ENCODE measurements at regions not wholly inside any gene's neighbourhood (a gene's known extent, or its start where the extent isn't known, plus 50 kb on each side); places are given as distances from the start of the nearest gene placed in this dataset.

DNA sequence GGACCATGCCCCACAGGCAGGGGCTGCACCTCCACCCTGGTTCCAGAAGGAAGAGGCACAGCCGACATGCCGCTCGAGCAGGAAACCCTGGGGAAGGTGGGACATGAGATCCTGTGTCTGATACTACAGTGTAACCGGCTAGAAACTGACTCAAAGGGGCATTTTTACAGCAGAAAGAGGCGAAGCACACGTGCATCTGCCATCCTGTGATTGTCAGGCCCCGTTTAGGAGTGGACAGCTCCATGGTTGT lies 62.7 kb downstream of the SIK1 start:
- no peak for DNase-seq

DNA sequence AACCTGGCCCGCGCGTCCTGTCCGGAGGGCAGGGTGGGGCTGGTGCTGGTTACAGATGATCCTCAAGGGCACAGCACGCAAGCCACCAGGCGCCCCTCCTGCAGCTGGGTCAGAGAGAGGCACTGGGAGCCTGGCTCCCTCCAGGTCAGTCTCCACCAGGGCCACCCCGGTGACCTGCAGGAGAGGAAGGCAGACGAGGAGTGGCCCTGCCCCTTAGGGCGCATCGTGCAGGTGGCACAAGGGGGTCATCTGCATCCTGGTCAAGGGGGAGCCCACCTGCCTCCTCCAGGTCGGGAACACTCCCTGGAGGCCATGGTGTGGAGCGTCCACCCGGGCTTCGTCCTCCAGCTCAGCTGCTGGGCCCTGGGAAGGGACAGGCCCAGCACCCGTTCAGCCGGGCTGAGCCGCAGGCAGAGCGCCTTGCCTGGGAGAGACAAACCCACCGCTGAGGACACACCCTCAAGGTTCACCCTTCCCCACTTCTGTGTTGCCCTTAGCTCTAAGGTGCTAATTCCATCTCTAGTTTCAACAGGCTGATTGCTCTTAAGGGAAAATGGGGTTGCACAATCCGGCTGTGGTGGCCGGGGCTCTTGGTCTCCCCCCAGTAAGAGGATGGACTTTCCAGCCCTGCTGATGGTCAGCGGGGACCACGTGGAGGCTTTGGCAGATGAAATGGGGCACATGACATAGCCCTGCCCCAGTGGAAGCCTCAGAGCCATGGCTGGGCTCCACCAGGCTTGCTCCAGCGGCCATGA lies 63.2 kb downstream of the SIK1 start:
- no peak for DNase-seq

DNA sequence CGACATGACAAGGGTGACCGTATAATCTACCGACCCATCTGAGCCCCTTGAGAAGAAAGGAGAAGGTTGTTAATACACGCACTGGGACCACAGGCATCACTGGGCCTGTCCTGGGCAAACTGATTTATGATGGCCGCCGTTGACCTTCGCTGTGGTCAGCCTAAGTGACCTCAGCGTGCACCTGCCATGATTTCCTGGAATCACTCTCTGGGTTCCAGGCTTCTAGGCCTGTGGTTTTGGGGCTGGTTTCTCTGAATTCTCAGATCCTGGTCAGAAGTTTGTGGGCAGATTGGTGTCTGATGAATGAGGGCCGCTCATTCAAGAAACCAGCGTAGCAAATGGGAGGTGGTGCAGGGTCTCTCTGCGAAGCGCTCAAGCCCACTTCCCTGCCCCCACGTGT lies 64.0 kb downstream of the SIK1 start:
- peak; percentile 19 to 39 for DNase-seq

DNA sequence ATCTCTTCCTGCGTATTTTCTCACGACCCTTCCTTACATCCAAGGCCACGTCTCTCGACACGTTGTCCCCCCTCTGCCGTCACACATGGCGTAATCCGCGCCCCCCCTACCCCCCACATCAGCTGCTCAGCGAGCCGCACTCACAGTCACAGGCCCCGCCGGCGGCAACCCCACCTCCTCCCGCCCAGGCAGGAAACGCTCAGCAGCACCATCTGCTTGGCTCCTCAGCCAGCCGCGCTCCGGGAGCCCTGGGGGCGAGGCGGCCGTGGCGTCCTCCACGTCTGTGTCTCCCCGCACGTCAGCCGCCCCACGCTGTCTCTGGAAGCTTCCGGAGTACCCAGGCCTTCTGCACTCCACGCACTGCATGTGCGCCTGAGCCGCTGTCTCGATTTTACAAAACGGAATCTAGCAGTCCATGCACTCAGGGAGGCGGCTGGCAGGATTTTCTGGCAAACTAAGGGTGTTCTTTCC lies 64.6 kb downstream of the SIK1 start:
- peak; percentile 81 to 93 for DNase-seq

DNA sequence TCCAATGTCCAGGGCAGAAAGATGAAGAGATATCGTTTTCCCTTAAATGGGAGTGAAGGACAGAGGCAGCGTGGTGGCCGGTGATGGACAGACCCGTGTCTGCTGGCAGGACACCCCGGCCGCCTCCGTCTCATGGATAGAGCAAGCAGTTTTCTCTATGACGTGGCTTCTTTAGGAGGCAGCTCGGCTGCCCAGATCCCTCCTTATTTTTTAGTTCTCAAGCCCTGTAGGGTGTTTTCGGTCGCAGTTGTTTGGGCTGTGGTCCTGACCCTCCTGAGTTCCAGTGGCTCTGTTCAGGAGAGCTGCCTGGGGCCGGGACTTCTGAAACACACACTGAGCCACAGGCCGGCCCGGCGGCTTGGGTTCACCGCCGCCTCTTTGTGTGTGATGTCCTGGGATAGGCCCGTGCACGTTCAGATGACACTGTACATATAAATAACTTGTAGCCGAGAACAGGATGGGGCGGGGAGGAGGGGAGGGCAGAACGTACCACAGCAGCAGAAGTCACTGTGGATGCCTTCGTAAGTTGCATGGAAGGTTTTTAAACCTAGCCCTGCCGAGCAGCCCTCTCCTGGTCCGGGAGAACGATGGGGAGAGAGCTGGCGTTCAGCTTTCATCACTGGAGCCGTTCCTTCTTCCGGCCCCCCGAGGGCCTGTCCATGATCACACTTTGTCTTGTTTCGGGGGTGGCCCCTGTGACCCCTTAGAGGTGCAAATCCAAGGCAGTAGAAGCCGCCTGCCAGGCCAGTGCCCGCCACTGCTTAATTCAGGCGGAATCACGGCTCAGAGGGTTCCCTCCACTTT lies 65.2 kb downstream of the SIK1 start:
- peak; percentile 45 to 78 for DNase-seq

DNA sequence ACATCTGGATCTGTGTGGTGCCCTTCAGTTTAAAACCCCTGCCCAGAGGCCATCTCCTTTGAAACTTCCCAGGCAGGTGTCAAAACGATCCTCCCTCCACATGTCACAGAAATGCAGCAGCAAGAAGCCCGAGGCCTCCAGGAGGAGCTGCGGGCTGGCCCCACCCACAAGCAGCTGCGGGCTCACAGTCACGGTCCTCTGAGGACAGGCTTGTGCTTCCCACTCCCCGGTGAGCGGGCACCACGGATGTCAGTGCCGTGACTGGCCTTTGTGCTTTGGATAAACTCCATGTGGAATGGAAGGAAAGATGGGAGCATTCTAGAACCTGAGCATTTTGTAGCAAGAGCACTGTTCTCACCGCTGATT lies 65.8 kb downstream of the SIK1 start:
- DNase-seq = peak in 1 of 2 donors; percentile 43

DNA sequence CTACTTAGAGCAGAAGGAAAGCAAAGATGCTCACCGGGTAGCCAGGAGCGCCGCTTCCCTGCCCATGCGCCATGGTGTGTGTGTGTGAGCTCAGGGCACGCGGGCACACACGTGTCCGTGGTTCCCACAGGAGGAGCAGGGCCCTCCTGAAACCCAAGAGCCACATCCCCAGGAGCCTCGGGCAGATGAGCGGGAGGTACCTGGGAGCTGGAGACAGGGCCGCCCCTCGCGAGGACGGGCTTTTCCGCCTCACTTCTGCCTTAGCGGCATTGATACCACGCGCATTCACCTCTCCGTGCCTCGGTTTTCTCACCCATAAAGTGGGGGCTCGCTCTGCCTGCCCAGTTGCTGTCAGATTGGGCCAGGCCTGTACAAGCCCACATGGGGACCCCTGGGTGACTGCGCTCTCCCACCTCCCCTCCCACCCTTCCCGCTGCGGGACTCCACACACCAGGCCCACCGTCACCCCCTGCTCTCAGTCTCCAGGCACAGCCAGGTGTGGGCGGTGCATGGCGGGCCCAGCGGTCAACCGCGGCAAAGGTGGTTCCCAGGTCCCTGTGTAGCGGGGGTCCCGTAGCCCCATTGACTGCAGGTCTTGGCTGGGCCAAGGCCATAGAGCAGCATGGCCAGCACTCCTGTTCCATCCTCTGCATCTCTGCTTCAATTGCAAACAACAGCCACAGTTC lies 66.3 kb downstream of the SIK1 start:
- no peak for DNase-seq

DNA sequence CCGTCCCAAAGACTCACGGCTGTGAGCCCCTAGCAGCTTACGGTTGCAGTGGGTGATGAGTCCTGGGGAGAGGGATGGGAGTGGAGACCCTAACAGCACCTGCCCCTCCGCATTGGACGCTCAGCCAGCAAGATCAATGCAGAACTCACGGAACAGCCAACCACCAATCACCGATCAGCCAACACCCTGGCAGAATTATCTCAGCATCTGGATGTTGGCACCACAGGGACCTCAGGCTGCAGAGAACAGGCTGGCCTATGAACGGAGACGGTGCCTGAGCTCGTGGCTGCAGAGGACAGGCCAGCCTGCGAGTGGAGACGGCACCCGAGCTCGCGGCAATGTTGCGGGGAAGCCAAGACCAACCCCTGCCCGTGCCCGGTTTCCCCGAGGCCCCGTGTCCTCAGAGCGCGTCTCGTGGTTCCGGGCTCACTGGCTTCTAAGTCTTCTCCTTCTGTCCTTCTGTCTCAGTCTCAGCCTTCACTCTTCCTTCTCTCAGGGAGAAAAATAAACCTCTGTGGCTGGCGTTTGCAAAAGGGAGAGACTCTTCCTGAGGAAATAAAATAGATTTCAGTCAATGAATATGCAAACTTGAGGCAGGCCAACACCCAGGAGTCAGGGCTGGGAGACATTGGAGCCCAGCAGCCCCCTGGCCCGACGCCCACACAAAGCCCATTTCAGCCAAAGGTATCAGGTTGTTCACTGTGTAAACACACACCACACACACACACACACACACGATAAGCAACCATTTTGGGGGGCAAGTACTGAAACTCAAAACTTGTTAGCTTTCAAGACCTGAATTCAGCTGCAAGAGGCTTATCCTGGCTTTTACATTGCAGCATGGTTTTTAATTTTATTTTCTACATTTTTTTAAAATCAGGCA lies 67.8 kb downstream of the SIK1 start:
- no peak for DNase-seq

DNA sequence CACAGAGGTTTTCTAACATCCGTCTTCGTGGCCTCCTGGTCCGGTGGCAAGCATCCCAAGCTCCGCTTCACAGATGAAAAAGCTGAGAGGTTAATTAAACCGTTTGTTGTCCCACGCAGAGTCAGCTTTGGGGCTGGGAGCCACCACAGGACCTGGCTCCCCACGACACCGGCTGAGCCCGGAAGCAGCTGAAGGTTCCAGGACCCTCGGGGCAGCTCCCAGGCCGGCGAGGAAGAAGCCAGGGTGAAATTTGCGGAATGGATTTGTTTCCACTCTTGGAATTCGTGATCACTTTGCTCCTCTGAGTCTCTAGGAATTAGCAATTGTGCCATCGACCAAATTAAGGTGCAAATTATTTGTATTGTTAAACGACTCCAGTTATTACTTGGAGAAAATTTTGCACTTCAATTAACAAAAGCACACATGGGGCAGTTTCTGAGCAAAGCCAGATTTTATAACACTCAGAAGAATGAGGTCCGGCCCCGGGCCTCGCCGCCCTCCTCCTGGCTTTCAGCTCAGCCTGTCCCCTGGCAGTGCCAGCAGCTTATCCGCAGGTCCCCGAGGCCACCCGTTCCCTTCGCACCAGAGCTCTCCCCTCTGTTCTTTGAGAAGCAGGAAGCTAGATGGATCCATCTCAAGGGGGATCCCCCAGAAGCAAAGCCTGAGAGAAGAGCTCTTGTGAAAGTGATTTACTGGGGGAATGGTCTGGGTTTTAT lies 69.1 kb downstream of the SIK1 start:
- no peak for DNase-seq

DNA sequence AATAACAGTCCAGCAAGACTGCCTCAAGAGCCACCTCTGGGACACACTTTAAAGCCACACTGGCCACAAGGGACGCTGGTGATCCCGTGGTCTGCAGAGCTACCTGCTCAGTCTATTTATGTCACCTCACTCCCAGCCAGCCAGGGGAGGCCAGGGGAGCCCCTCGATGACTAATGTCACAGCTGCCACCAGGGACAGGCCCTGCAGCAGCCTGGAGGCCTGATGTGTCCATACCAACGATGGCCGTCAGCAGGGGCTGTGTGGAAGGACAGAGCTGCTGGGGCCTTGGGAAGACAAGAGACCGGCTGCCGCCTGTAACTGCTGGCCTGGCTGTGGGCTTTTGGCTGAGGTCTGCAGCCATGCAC lies 71.0 kb downstream of the SIK1 start:
- DNase-seq = no peak

DNA sequence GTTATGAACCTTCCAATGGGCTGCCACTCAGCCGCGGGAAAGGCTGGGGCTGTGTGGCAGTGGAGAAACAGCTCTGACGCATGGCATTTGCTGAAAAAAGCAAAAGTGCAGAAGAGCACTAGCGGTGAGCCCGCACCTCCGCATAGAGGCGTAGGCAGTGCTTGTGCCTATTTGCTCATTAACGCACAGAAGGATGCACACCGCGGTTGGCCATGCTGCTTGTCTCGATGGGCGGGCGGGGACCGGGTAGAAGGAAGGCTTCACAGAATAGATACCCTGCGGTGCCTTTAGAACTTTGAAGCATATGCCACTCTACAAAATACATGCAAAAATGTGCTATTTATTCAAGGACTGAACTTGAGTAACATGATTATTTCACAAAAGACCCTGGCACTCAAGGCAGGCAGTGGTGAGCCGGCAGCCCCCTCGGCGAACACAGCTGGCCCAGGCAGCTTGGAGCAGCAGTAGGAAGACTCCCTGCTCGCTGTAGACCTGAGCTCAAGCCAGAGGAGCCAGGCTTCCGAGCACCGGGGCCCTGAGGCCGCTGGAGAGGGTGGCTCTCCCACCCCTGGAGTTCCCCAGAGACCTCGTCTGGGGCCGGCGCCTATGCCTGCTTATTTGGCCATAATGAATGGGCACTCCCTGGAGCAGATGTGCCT lies 71.5 kb downstream of the SIK1 start:
- DNase-seq = no peak

DNA sequence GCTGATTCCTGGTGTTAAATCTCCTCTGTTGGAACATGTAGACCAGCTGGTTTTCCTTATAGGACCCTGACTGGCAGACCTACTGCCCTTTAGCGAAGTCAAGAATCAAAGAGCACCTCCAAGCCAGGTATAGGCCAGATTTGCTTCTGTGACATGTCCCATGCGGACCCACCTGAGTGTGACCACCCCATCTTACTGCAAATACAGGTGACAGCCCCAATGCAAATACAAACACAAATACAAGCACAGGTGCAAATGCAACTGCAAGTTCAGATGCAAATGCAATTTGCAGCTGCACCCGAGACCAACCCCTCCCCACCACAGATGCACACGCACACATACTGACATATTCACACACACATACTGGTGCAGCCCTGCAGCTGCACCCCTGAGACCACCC lies 72.3 kb downstream of the SIK1 start:
- DNase-seq = no peak

DNA sequence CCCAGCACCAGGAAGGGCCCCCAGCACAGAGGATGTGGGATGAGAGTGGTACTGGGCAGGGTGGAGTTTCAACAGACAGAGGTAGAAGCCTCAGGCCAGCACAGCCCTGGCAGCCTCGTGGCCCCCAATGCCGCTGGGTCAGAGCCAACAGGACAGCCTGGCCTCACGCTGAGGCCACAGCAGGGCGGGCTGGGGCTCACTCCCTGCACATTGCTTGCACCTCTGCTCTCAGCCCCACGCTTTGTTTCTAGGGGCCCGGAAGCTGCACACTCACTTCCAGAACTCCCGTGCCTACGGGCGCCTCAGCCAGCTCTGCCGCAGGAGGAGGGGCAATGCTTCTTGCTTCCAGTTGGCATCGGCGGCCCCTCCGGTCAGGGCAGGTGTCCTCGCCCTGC lies 72.9 kb downstream of the SIK1 start:
- no peak for DNase-seq

DNA sequence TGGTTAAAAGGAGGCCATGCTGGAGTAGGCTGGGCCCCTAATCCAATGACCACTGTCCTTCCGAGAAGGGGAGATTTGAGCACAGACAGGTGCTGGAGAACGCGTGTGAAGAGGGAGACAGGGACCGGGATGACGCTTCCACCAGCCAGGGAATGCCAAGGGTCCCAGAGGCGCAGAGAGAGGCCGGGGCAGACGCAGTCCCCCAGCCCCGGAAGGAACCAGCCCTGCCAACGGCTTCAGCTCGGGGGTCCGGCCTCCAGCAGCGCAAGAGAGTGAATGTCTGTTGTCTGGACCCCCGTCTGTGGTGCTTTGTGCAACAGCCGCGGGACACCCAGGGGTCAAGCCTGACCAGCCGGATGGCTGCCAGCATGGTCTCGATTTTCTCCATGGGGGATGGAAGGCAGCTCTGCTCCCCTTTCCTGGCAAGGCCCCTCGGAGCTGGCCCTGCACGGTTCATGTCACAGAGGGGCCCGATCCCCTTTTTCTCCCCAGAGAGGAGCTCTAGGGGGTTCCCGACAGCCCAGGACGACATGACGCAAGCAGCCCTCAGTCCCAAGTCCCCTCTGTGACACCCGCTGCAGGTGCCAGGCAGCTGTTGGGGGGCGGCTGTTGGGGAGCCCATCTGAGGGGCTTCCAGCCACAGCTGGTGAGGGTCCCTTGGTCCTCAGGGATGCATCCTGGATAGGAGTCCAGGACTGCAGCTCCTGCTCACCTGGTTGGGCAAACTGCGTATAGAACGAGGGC lies 73.5 kb downstream of the SIK1 start:
- DNase-seq = no peak

DNA sequence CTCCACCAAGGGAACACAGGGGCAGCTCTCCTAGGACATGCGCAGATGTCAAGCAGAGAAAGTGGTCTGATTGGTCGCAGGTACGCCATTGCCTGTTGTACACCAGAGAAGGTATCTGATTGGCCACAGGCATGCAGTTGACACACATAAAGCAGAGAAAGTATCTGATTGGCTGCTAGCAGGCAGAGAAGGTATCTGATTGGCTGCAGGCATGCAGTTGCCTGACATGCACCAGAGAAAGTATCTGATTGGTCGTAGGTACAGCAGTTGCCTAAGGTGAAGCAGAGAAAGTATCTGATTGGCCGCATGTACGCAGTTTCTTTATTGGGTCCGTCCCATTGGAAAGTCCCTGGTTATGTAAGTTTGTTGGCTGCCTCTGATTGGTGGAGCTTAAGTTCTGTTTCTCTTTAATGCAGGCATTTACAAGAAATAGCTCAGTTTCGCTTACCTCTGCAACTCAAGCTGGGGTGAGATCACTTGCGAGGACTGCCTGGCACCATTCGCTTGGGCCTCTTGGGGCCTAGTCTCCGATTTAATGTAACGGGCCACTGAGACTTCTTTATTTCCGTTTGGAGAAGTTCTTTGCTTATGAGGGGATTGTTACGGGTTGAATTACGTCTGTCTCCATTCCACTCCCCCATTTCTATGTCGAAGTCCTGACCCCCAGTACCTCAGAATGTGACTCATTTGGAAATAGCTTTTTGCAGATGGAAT lies 74.2 kb downstream of the SIK1 start:
- DNase-seq = peak; percentile 34 to 69

DNA sequence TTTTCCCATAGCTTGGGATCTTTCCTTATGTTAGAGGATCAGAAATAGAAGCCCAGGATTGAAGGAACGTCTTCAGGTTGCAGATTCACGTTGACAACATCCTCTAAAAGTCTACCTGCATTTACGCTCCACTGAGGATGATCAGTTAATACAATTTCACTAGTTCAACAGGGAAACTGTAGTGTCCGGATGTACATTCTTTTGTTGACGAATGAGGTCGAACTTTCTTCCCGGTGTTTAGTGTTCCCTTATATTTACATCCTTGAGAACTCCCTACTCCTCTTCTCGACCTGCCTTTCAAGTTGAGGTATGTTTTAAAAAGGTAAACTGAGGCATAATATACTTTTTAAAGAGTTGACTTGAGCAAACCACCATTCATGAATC lies 74.8 kb downstream of the SIK1 start:
- no peak for DNase-seq

DNA sequence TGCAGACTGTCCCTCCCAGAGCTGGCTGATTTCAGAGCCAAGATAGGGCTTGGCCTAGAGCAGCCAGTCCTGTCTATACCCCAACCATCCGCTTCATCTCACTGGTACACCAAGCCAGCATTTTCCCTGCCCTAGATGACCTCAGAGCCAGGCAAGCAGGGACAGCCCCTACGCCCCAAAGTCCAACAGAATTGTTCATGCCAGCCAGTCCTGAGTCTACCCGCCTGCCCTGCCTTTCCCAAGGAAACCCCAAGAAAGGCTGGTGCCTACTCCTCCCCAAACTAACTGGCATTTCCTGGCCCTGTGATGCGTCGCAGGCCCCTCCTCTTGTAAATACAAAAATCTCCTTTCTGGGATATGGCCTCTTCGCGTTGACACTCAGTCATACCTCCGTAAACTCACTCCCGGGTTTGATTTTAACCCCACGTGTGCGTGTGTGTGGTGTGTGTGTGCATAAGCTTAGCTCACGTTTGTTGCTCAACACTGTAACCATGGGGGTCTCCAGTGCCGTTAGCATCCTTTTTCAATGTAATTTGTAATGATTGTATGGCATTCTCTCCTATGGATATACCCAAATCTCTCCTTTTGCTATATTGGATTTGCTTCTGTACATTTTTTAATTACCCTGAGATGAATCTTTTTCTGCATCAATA lies 75.3 kb downstream of the SIK1 start:
- no peak for DNase-seq

DNA sequence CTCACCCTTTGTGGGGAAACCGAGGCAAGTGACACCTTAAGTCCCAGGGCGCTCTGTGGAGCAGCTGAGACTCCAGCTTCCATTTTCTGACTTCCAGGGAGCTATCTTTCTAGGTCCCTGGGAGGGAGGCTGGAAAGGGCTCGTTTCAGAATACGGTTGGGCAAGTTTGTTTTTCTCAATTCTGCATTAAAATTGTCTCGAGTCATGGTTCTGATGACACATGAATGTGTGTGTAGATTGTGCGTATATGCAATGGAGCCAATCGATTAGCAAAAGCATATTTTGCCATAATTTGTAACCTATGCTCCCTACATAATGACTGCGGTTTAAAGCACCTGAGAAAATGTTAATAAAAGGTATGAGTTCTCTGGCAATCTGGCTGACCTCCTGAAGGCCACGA lies 77.3 kb downstream of the SIK1 start:
- DNase-seq = no peak

DNA sequence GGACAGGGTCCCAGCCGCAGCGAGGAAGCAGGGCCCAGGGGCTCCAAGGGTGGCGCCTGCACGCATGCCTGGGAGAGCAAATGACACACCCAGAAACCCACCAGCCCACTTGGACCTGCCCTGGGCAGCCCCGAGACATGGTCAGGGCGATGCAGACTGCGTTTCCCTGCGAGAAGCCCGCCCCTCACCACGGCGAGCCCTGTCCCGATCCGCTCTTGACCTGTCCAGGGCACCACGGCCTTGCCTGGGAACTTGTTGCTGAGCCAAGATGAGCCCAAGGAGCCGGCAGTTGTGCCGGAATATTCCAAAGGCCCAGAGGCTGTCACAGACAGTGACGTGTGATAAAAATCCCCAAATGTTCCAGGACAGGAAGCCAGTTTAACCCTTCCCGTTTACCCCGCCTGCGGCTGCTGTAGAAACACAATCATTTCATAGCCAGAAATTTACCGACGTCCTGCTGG lies 78.1 kb downstream of the SIK1 start:
- DNase-seq = no peak

All from CD4-positive, alpha-beta T cell treated with Interleukin-1 beta for 1 hour (primary cell).